ENCODE measurements at regions not wholly inside any gene's neighbourhood (a gene's known extent, or its start where the extent isn't known, plus 50 kb on each side); places are given as distances from the start of the nearest gene placed in this dataset.

DNA sequence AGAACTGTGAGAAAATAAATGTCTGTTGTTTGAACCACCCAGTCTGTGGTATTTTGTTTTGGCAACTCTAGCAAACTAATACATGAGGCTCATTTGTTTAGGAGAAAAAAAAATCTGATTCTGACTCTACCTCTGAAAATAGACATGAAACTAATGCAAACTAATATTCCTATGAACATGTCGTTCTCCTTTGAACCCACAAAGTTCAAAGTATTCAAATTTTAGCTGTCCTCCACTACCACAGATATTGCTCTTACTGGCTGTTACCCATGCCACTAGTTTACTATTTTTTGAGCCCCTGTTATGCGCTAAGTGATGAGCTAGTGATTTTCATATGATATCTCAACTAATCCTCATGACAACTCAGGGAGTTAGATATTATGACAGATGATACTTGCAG, 58.8 kb upstream of the ZNF804B start:
- intact Hi-C loops (cut with micrococcal nuclease): no loop called here

DNA sequence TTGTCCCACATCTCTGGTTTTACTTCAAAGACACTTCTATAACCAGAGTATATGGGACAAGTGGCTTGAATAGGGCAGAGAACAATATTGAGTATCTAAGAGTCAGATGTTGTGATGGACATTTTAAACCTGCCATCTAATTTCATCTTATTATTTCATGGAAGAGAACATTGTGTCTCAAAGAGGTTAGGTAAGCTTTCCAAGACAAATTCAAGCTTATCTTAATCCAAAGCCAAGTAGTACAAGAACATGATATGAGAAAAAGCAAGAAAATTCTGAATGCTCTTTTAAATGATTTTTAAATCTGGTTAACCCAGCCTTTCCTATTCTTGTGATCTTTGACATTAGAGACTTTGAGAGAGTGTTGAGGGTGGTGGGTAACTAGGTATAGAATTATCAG, 65.3 kb upstream of the ZNF804B start:
- intact Hi-C loops (cut with micrococcal nuclease): no loop called here

DNA sequence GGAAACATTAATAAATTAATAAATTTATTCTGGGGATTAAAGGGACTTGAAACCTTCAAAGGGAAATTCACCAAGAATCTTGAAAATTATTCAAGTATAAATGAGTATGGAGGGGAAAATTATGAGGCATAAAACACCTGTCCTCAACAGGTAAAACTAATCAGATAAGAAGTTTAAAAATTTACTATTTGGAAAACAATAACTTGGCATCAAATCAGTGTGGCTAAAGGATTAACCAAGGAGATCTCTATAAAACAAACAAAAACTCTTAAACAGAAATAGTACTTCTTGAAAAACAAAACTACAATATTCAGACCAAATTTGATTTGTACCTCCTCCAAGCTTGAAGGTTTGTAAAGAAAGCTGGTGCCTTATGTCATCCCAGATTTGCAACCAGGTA, 66.4 kb upstream of the ZNF804B start:
- intact Hi-C loops (cut with micrococcal nuclease): no loop called here

DNA sequence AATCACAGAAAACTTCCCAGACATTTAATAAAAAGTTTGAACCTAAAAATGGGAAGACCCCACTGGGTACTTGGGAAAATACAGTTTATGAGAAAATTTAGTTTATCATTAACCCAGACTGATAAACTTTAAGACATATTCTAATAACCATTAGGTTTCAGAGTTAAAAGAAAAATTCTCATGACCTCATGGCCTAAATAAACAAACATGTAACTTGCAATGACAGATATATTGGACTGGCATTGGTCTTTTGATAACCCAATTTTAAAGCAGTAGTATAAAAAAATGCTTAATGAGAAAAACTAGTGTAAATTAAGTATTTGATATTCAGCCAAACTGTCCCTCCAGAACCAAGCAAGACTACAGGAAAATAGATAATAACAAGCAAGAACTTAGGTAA, 67.0 kb upstream of the ZNF804B start:
- intact Hi-C loops (cut with micrococcal nuclease): no loop called here

DNA sequence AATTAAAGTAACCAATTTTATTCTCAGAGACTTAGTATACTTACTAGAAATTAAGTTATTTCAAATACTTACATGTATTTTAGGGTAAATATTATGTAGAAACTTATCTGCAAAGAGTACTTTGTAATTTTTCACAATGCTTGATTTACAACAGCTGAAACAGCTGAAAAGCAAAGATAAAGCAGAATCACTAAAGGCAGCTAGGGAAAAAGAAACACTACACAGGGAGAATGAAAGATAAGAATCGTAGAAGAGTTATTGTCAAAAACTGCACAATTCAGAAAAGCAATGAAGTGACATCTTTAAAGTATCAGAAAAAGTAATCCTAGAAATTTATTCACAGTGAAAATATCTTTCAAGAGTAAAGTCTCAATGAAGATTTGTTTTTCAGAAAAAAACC, 69.7 kb upstream of the ZNF804B start:
- intact Hi-C loops (cut with micrococcal nuclease): no loop called here

DNA sequence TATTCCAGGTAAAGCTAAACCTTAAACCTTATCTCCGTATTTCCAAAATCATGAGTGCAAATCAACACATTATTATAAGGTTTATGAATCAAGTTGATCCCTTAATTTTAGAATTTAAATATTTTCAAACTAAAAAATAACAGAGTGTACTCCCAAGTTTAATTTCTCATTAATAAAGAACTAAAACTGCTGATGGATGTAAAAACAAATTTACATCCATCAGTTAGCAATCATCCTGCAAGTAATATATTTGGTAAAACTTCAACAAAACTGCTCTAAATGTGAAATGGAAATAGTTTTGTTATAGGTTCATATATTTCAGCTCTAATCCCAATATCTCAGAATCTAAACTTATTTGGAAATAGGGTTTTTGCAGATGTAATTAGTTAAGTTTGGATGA, 71.3 kb upstream of the ZNF804B start:
- intact Hi-C loops (cut with micrococcal nuclease): no loop called here

DNA sequence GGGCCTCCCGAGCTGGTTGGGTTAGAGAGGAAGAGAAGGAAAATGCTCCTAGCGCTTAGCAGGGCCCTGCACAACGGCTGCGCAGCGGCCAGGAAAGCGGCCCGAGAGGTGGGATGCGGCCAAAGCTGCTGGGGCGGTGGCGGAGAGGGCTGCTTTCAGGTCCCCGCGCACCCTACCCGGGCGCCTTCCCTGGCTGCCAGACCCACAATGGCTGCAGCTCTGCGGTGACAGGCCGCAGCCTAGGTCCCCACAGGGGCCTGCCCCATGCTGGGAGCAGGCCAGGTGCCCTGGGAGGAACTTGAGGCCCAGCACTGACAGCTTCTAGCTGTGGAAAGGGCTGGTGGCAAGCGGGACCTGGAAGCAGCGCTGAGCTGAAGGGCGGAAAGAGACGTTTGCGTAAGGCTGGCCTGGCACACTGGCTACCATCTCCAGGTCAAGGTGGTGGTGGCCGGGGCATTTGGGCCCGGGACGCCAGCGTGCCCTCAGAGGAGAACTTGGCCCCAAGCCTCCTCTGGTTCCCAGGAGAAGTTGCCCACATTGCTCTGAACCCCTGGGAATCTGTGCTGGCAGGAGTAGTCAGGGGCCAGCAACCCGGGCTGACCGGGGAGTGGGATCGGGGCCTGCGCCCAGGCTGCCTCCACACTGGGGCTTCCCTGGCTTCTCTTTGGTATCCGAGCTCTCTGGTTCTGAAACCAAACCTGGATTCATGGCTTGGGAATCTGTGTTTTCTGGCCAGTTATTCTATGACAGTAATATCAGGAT, 72.9 kb upstream of the ZNF804B start:
- intact Hi-C loops (cut with micrococcal nuclease): no loop called here

DNA sequence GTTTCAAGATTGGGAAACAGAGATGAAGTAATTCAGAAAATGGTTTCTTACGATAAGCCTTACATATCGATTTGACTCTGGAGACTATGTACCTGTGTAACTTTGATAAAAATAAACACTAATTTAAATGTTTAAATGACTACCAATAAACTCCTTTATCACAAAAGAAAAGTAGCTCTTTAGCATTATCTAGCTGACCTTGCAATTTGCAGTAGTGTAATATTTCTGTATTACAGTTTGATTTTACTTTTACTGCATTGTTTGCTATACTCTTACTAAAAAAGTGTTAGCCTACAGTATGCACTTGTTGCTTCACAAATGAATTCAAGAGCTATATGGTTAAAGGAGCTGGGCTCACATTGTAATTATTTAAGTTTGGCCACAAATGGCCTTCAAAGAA, 77.8 kb upstream of the ZNF804B start:
- intact Hi-C loops (cut with micrococcal nuclease): no loop called here

DNA sequence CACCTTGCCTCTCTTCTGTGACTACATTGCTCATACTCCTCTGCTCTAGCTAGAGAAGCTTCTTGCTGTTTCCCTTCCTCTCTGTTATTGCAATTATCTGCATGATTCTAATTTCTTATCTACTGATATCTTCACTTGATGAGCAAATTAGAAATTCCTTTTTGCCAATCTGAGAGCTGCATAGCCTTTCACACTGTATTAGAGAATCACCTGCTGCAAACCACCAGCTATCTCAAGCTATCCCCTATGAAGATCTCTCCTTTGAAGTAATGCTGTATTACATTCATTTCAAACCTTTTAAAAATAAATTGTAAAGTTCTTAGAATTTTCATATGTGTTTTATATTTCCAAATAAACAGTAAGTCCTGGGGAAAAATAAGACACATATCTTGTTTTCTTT, 89.0 kb upstream of the ZNF804B start:
- intact Hi-C loops (cut with micrococcal nuclease): no loop called here

DNA sequence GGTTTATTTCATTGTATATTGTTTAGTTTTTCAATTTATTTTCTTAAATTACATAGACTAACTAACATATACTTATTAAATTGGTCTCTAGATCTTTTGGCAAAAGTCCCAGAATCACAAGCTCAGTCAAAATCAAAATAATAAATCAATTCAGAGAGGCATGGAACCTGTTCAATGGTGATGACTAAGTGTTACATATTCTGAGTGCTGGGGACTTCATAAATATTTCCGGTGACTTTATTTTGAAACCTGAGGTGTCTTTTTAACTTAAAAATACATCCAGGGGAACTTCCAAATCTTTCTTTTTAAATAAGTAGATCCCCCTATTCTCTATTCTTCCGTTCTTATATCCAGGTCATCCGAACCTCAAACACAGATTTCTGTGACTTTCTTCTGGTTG, 89.6 kb upstream of the ZNF804B start:
- intact Hi-C loops (cut with micrococcal nuclease): no loop called here

DNA sequence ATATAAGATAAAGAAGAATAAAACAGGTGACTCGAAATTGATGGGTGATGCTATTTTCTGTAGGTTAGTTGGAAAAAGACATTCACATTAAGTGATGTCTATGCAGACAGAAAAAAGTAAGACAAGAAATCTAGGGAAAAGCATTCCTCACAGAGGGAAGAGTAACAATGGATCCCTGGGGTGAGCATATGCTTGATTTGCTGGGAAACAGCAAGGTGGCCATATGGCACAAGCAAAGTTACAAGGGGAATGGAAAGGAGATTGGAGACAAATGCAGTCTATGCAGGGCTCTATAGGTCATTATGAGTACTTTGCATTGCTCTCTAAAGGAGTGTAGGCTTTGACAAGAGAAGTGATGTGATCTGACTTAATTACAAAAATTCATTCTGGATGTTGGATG, 90.9 kb upstream of the ZNF804B start:
- intact Hi-C loops (cut with micrococcal nuclease): no loop called here

DNA sequence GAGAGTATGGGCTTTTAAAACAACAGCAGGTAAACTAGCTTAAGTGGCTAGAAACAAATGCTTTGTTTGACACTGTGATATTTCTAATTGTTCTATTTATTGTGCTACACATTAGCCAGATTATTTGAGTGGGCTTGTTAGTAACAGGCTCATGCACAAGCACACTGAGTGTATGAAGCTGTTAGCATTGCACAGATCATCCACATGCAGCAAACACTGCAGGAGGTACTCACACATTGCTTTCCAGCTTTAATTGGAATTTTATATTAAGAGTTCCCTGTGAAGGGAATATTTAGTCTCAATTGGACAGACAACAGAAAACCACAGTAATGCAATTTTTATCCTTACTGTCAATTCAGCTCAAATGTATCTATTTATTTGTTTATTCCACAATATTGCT, 92.9 kb upstream of the ZNF804B start:
- intact Hi-C loops (cut with micrococcal nuclease): no loop called here

DNA sequence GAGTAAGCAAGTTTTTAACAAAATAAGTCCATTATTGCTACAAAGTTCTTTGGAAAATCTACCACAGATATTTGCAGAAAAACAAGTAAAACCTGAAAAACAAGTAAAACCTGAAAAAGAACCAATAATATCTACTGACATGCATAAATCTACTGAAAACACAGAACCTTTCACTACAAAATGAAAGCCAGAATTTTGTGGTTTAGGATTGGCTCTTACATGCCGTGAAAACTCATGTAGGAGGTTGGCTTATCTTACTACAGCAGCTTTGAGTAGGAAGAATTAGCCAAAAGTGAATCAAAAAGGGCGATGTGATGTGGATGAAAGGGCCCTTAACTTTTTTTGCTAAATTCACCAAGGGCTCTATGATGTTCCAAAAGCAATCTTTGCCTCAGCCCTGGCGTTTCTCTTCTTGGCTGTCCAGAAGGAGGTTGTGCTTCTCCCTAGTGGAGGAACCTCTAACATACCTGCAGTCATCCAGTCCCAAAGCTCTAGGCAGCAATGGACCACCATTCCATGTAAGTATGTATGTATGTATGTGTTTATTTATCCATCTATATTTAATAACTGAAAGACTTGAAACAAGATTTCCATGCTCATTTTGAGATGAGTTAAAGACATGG, 93.5 kb upstream of the ZNF804B start:
- intact Hi-C loops (cut with micrococcal nuclease): no loop called here

DNA sequence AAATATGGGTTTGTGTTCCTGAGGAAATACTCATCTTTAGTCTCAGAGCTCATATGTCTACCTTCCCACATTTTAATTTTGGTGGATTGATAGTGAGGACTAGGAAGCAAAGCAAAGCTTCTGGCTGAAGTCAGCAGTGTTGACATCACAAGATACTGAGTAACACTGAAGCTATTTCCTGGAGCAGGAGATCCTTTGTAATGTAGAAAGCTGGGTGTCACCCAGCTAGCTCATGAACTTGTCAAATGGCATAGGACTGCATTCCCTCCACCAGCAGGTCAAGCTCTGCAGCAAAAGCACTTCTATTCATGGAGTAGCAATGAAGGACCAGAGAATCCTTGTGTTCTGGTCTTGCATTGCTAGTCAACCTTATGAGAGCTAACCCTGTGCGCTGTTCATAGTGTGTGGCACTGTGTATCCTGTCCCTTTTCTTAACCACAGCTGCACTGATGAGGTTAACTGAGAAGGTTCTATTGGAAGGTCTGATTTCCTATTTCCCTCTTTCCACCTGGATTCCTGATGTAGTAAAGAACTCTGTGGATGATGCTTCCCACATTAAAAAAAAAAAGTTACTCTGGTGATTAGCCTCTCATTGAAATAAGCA, 94.8 kb upstream of the ZNF804B start:
- intact Hi-C loops (cut with micrococcal nuclease): no loop called here

DNA sequence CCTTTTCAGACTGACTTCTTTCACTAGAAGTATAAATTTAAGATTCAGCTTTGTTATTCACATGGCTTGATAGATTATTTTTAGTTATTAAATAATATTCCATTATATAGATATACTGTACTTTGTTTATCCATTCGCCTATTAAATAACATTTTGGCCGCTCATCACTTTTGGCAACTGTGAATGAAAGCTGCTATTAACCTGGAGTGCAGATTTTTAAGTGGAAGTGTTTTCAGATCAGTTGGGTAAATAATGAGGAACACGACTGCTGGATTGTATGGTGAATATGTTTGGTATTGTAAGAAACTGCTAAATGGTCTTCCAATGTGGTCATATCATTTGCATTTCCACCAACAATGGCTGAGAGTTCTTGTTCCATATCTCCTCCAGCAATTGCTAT, 97.6 kb upstream of the ZNF804B start:
- intact Hi-C loops (cut with micrococcal nuclease): no loop called here

DNA sequence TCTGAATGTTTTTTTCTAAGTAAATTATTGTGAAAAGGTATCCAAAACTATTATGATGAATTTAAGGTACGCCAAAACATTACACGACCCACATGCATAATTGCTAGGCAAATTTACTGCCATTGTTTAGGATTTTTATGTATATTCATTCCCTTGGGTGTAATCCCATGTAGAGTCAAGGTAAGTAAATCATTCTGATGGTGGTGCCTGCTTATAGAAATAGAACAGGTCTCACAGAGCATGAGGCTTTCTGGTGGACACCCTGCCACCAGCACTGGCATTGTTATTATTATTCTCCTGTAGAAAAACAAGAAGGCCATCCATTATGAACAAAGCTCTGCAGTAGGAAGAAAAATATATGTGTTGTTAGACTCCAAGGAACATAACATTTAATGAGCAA, 111.7 kb upstream of the ZNF804B start:
- intact Hi-C loops (cut with micrococcal nuclease): no loop called here

DNA sequence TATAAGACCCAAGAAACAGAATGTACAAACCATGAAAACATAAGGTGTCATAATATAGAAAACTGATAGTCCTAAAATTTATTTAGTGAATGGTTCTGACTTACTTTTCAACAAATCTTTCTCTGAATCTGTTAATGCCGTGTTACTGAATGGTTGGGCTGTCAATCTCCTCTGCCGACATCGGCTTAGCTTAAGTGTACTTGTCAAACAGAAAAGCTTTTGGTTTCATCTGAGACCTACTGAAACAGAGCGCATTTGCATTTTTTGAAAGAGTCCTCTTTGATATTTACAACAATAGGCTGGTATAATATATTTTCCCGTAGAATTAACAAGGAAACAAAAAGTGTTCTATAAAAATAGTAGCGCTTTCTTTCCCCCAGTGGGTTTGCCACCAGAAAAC, 120.9 kb upstream of the ZNF804B start:
- intact Hi-C loops (cut with micrococcal nuclease): no loop called here

DNA sequence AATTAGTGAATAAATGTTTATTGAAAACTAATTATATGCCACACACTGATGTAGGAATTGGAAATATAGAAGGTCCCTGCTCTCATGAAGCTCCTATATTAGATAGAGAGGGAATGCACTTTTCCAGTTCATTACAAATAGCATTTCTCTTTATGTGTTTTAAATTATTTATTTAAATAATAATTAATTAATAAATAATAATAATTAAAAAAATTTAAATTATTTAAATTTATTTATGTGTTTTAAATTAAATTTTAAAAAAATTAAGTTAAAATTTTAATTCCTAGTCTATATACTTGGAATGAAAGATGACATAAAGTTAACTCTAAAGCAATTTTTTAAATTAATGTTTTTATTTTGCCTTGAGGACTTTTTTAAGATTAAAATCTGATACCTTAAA, 121.7 kb upstream of the ZNF804B start:
- intact Hi-C loops (cut with micrococcal nuclease): no loop called here

DNA sequence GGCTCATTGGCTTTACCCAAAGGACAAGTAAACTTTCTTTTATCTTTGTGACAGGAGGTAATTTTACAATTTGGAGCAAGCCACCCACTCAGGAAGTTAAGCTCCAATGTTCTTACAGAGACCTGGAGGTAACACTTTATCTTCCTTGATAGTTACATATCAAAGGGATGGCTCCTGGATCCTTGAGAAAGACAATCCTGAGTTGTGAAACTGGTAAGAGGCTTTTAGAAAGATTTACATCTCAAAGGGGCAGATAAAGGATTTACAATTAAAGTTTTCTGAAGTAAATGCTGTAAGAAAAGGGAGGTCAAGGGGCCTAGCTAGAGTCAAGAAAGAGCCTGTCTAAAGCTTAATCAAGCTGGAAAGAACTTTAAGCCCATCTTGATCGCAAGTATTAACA, 124.4 kb upstream of the ZNF804B start:
- intact Hi-C loops (cut with micrococcal nuclease): no loop called here

DNA sequence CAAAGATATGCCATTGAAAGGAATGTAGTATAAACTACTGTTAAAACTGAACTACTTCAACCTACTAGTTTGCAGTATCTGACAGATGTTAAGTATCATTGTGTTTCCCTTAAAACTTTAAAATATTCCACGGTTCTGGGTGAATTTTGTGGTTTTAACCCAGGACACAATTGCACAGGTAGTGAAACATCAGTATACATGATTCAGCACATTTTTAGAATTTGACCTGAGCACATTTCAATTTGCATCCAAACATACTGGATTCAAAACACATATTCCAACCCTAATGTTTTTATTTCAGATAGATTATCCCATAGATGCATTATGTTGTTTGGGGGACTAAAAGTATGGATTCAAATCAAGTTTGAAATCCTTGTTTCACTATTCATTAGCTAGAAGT, 129.9 kb upstream of the ZNF804B start:
- intact Hi-C loops (cut with micrococcal nuclease): no loop called here

DNA sequence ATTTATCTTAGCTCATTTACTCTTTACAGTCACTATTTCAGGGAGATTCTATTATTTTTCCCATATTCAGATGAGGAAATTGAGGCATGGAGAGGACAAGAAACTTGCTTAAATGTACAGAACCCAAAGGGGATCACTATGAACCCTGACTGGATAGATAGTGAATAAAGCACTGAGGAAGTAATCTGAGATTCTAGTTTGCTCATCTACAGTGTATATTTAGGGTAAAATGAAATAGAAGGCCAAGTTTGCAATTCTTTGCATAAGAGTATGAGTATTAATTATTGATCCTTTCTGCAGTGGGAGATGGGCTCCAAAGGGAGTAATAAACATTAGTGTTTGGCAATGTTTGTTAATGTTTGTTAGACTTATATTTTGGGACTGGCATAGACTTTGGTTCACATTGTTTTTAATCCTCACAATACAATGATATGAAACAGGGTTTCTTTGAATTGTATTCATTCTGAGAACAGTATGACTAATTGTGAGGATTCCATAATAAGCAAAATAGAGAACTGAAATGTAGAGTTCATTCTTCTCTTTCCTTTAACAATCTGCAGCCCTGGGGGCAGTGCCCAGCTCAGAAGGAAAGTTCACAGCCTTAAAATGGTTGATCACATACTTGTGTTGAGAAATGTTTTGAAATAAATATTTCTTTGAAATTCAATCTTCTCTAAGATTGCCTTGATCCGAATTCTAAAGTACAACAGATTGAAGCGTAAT, 131.0 kb upstream of the ZNF804B start:
- intact Hi-C loops (cut with micrococcal nuclease): no loop called here

DNA sequence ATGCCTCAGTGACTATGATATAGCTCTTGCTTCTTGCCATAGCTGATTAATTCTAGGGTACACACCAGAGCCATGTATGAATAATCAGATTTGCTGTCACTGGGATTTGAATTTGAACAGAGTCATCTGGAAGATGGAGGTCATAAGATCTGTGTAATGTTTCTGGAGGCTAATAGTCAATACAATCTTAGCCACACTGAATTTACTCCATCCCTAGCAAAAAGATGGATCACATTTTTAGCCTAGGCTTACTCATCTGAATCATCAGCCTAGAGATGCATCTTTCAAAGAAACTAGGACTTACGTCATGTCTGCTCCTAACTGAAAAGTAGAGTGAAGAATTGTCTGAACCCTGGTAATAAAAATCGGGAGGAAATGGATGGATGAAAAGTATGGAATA, 142.3 kb upstream of the ZNF804B start:
- intact Hi-C loops (cut with micrococcal nuclease): no loop called here
